ENCODE measurements at regions not wholly inside any gene's neighbourhood (a gene's known extent, or its start where the extent isn't known, plus 50 kb on each side); places are given as distances from the start of the nearest gene placed in this dataset.

- TF ChIP-seq POLR2A (IDR thresholded peaks at IDR 0.05), result no peak
- TF ChIP-seq CTCF (IDR thresholded peaks at IDR 0.05), result no peak
These were observed 118.5 kb downstream of the ACKR3 start for GRCh38 chr2:236688157-236688556.
